Spleen (tissue), 11 donors: ENCODE measurements at regions not wholly inside any gene's neighbourhood (a gene's known extent, or its start where the extent isn't known, plus 50 kb on each side); places are given as distances from the start of the nearest gene placed in this dataset.

Source experiments
- DNase-seq: peaks from one replicate; pipeline ENCODE4 v3.0.0-alpha.2; 2020
- H3K27ac ChIP-seq, 8 donors: fragments of 200-600 bp; sonication (generic) in 7 of 8; 1 replicate in 4 of 8; 2 replicates in 4 of 8; pipeline versions ENCODE4 v1.5.0 to v1.8.0; 2016 to 2021; ENCODE audit warnings: inconsistent platforms in 4 of 8, mild to moderate bottlenecking in 4 of 8, moderate library complexity in 1 of 8
- H3K27me3 ChIP-seq, 7 donors: fragments of 200-600 bp; sonication (generic) in 6 of 7; replicated peaks in 1 of 7; 1 replicate in 4 of 7; 2 replicates in 3 of 7; pipeline versions ENCODE4 v1.5.0 to v1.8.0; 2016 to 2021; ENCODE audit warnings: inconsistent platforms in 3 of 7, mild to moderate bottlenecking in 1 of 7
- H3K36me3 ChIP-seq, 6 donors: fragments of 200-600 bp; sonication (generic) in 5 of 6; 1 replicate in 4 of 6; 2 replicates in 2 of 6; pipeline versions ENCODE4 v1.5.0 to v1.8.0; 2016 to 2021; ENCODE audit warnings: inconsistent platforms in 2 of 6
- H3K4me1 ChIP-seq, 6 donors: fragments of 200-600 bp; sonication (generic) in 5 of 6; 1 replicate in 3 of 6; 2 replicates in 3 of 6; pipeline versions ENCODE4 v1.5.0 to v1.8.0; 2016 to 2021; ENCODE audit warnings: inconsistent platforms in 3 of 6
- H3K4me3 ChIP-seq, 8 donors: fragments of 200-600 bp; sonication (generic) in 7 of 8; 1 replicate in 4 of 8; 2 replicates in 4 of 8; pipeline versions ENCODE4 v1.5.0 to v1.8.0; 2016 to 2021; ENCODE audit warnings: inconsistent platforms in 4 of 8, mild to moderate bottlenecking in 4 of 8, moderate library complexity in 2 of 8
- H3K9me3 ChIP-seq, 8 donors: fragments of 200-600 bp; sonication (generic) in 7 of 8; 1 replicate in 4 of 8; 2 replicates in 4 of 8; pipeline versions ENCODE4 v1.5.0 to v1.8.0; 2016 to 2021; ENCODE audit warnings: inconsistent platforms in 4 of 8
- CTCF ChIP-seq, 11 experiments: fragments of 200-600 bp in 7 of 11; fragments of 450-650 bp in 4 of 11; sonication (generic) in 4 of 11; IDR thresholded peaks in 8 of 11; conservative IDR thresholded peaks in 3 of 11; 1 replicate in 7 of 11; 2 replicates in 4 of 11; pipeline versions ENCODE4 v1.4.0 to v1.8.0; 2016 to 2021; ENCODE audit warnings: antibody characterized with exemption in 11 of 11, inconsistent platforms in 4 of 11, mild to moderate bottlenecking in 1 of 11
- POLR2A ChIP-seq, 3 donors: fragments of 450-650 bp; IDR thresholded peaks; one replicate each; pipeline ENCODE4 v1.5.1; 2017; ENCODE audit warnings: antibody characterized with exemption in 3 of 3, mild to moderate bottlenecking in 1 of 3
- POLR2AphosphoS5 ChIP-seq, 3 donors: sonication (generic); formaldehyde crosslinking; IDR thresholded peaks; one replicate each; pipeline ENCODE4 v1.5.1; 2017; ENCODE audit warnings: antibody characterized with exemption in 3 of 3
- WGBS, 5 donors: extraction: QIAGEN DNeasy Blood & Tissue Kit in 3 of 5; methylation state at CpG; one replicate each; pipeline versions ENCODE4 v1.1.5 to v1.1.7; 2013 to 2018; 5-methylcytosine and 5-hydroxymethylcytosine counted together
- intact Hi-C: fragments of 100-400 bp; cut with DNase I; formaldehyde crosslinking; loops from one replicate; pipeline ENCODE4 v1.15.0; 2023; ENCODE audit warnings: low total_unique reads
- donor health status: healthy with polysubstance abuse.
- donor health status: DM: no; HTN: no; CAD: no; lungs with moderate emphysema.
- donor health status: DM: no; HTN: no; CAD: no.
- donor health status: Bipolar disorder and iron deficiency.
- donor health status: healthy.
- donor health status: DM: no; HTN: no; CAD: no.
- donor health status: DM: yes; HTN: yes; CAD: no.

GRCh38 chr5:52562473-52562872, 225.2 kb upstream of the ITGA1 start:
- intact Hi-C loops = no loop called here
- 22 to 80% (median 61%) methylated on average over 1 of the region's 1 CpG for WGBS, 5 donors

GRCh38 chr5:52564587-52564986, 223.1 kb upstream of the ITGA1 start:
- no peak overlapping the region for H3K27ac ChIP-seq
- H3K4me3 ChIP-seq = no peak overlapping the region
- intact Hi-C loops = no loop called here
- H3K27me3 ChIP-seq = no peaks in the 10 kb centered on the region
- H3K9me3 ChIP-seq = peaks cover 0 to 6% (median 0%) of the 10 kb centered on the region in 8 donors
- TF ChIP-seq CTCF (IDR thresholded peaks at IDR 0.05 in 8 of 11, conservative IDR thresholded peaks at IDR 0.05 in 3 of 11) = no peak
- no peak for TF ChIP-seq POLR2A (IDR thresholded peaks at IDR 0.05)
- TF ChIP-seq POLR2AphosphoS5 (IDR thresholded peaks at IDR 0.05) = no peak
- H3K4me1 ChIP-seq = no peaks in the 10 kb centered on the region
- DNase-seq = no peak
- no peaks in the 10 kb centered on the region for H3K36me3 ChIP-seq

More at GRCh38 chr5:52562473-52562872, 225.2 kb upstream of the ITGA1 start:
- DNase-seq = no peak
- H3K27me3 ChIP-seq = no peaks in the 10 kb centered on the region
- no peak overlapping the region for H3K27ac ChIP-seq
- no peaks in the 10 kb centered on the region for H3K36me3 ChIP-seq
- H3K9me3 ChIP-seq = no peaks in the 10 kb centered on the region
- H3K4me1 ChIP-seq = no peaks in the 10 kb centered on the region
- no peak overlapping the region for H3K4me3 ChIP-seq
- TF ChIP-seq POLR2AphosphoS5 (IDR thresholded peaks at IDR 0.05) (no peak), POLR2A (IDR thresholded peaks at IDR 0.05) (no peak), CTCF (IDR thresholded peaks at IDR 0.05 in 8 of 11, conservative IDR thresholded peaks at IDR 0.05 in 3 of 11) (no peak)

GRCh38 chr5:52577546-52577945, 210.2 kb upstream of the ITGA1 start:
- Histone ChIP-seq H3K4me1 (no peaks in the 10 kb centered on the region), H3K27ac (no peak overlapping the region), H3K27me3 (no peaks in the 10 kb centered on the region), H3K36me3 (no peaks in the 10 kb centered on the region), H3K4me3 (no peak overlapping the region), H3K9me3 (no peaks in the 10 kb centered on the region)
- intact Hi-C loops = no loop called here
- 72 to 83% (median 76%) methylated on average over 2 of the region's 2 CpGs for WGBS, 5 donors
- no peak for TF ChIP-seq POLR2A (IDR thresholded peaks at IDR 0.05)
- TF ChIP-seq POLR2AphosphoS5 (IDR thresholded peaks at IDR 0.05) = no peak
- TF ChIP-seq CTCF (IDR thresholded peaks at IDR 0.05 in 8 of 11, conservative IDR thresholded peaks at IDR 0.05 in 3 of 11) = no peak
- DNase-seq = no peak

GRCh38 chr5:52579391-52579790, 208.3 kb upstream of the ITGA1 start:
- intact Hi-C loops = no loop called here
- no peak for TF ChIP-seq POLR2A (IDR thresholded peaks at IDR 0.05)
- no peak for TF ChIP-seq CTCF (IDR thresholded peaks at IDR 0.05 in 8 of 11, conservative IDR thresholded peaks at IDR 0.05 in 3 of 11)
- H3K27me3 ChIP-seq = no peaks in the 10 kb centered on the region
- H3K9me3 ChIP-seq = peaks cover 0 to 4% (median 0%) of the 10 kb centered on the region in 8 donors
- H3K27ac ChIP-seq = no peak overlapping the region
- H3K36me3 ChIP-seq = no peaks in the 10 kb centered on the region
- no peak overlapping the region for H3K4me3 ChIP-seq
- no peaks in the 10 kb centered on the region for H3K4me1 ChIP-seq
- DNase-seq = no peak
- 27 to 45% (median 38%) methylated on average over 3 of the region's 3 CpGs for WGBS, 5 donors
